GM21576 (cell line): ENCODE measurements at regions not wholly inside any gene's neighbourhood (a gene's known extent, or its start where the extent isn't known, plus 50 kb on each side); places are given as distances from the start of the nearest gene placed in this dataset.
"Not testable (repeated sequence)": the region's sequence is repeated elsewhere in the genome, so short reads cannot be mapped to it uniquely, and the experiment has no call there.

Experiments used
- ATAC-seq: cut with Tn5 transposase; IDR thresholded peaks from one replicate; pipeline ENCODE4 v1.9.1; 2021; ENCODE audit warnings: mild to moderate bottlenecking, moderate library complexity; ENCODE audit not compliant: unreplicated experiment

- ATAC-seq: no peak
Measured at GRCh38 chr5:30279237-30279636, 914.2 kb upstream of the CDH6 start.

- no peak for ATAC-seq
Measured at GRCh38 chr5:30267026-30267425, 926.5 kb upstream of the CDH6 start.

- ATAC-seq: no peak
Measured at GRCh38 chr5:30239331-30240022, 954.0 kb upstream of the CDH6 start.

GRCh38 chr5:30237189-30237588 is 956.3 kb upstream of the CDH6 start:
- no peak for ATAC-seq

GRCh38 chr5:30209755-30210154 is 983.7 kb upstream of the CDH6 start:
- ATAC-seq: no peak

- no peak for ATAC-seq
Measured at GRCh38 chr5:30197662-30198061, 995.8 kb upstream of the CDH6 start.

- ATAC-seq: no peak
Measured at GRCh38 chr5:30195036-30195435, 998.5 kb upstream of the CDH6 start.

GRCh38 chr5:30194595-30194994 is 998.9 kb upstream of the CDH6 start:
- ATAC-seq: no peak

GRCh38 chr5:30183795-30184194 is 1009.7 kb upstream of the CDH6 start:
- ATAC-seq: no peak

- no peak for ATAC-seq
Measured at GRCh38 chr5:30156156-30156555, 1037.3 kb upstream of the CDH6 start.

- ATAC-seq: no peak
Measured at GRCh38 chr5:30152431-30152830, 1041.1 kb upstream of the CDH6 start.

GRCh38 chr5:30150231-30150630 is 1043.3 kb upstream of the CDH6 start:
- no peak for ATAC-seq

- ATAC-seq: no peak
Measured at GRCh38 chr5:30149526-30149925, 1044.0 kb upstream of the CDH6 start.

- no peak for ATAC-seq
Measured at GRCh38 chr5:30147976-30148375, 1045.5 kb upstream of the CDH6 start.

GRCh38 chr5:30144059-30144458 is 1049.4 kb upstream of the CDH6 start:
- ATAC-seq: not testable (repeated sequence)

GRCh38 chr5:30142432-30142831 is 1051.1 kb upstream of the CDH6 start:
- no peak for ATAC-seq

- no peak for ATAC-seq
Measured at GRCh38 chr5:30121043-30121442, 1072.4 kb upstream of the CDH6 start.

- ATAC-seq: no peak
Measured at GRCh38 chr5:30117135-30117534, 1076.4 kb upstream of the CDH6 start.

GRCh38 chr5:30113542-30113941 is 1079.9 kb upstream of the CDH6 start:
- no peak for ATAC-seq

- no peak for ATAC-seq
Measured at GRCh38 chr5:30112867-30113266, 1080.6 kb upstream of the CDH6 start.

GRCh38 chr5:30108051-30108450 is 1085.4 kb upstream of the CDH6 start:
- ATAC-seq: no peak

GRCh38 chr5:30106596-30106995 is 1086.9 kb upstream of the CDH6 start:
- ATAC-seq: no peak

- no peak for ATAC-seq
Measured at GRCh38 chr5:30104872-30105596, 1088.5 kb upstream of the CDH6 start.
